GM19455 (cell line): ENCODE measurements at regions not wholly inside any gene's neighbourhood (a gene's known extent, or its start where the extent isn't known, plus 50 kb on each side); places are given as distances from the start of the nearest gene placed in this dataset.

Experiments used
- ATAC-seq: cut with Tn5 transposase; IDR thresholded peaks from one replicate; pipeline ENCODE4 v1.9.1; 2021; ENCODE audit not compliant: unreplicated experiment

- ATAC-seq, result no peak
Observed at GRCh38 chr6:144711661-144712060, 426.5 kb downstream of the UTRN start.

- ATAC-seq, result no peak
Observed at GRCh38 chr6:144712541-144712940, 427.4 kb downstream of the UTRN start.

- no peak for ATAC-seq
Observed at GRCh38 chr6:144714021-144714712, 429.0 kb downstream of the UTRN start.

GRCh38 chr6:144715344-144715743, 430.2 kb downstream of the UTRN start:
- ATAC-seq, result no peak

GRCh38 chr6:144718431-144718830, 433.3 kb downstream of the UTRN start:
- ATAC-seq, result no peak

- no peak for ATAC-seq
Observed at GRCh38 chr6:144721232-144721631, 436.1 kb downstream of the UTRN start.

- no peak for ATAC-seq
Observed at GRCh38 chr6:144722154-144722737, 437.1 kb downstream of the UTRN start.

- ATAC-seq, result no peak
Observed at GRCh38 chr6:144722925-144723324, 437.8 kb downstream of the UTRN start.

- ATAC-seq, result no peak
Observed at GRCh38 chr6:144723431-144723830, 438.3 kb downstream of the UTRN start.

- no peak for ATAC-seq
Observed at GRCh38 chr6:144724818-144725217, 439.7 kb downstream of the UTRN start.

- ATAC-seq, result peak; percentile 54
Observed at GRCh38 chr6:144725736-144726522, 440.8 kb downstream of the UTRN start.

- ATAC-seq, result no peak
Observed at GRCh38 chr6:144728804-144729203, 443.7 kb downstream of the UTRN start.

- peak; percentile 53 for ATAC-seq
Observed at GRCh38 chr6:144729502-144729901, 444.4 kb downstream of the UTRN start.

- ATAC-seq, result no peak
Observed at GRCh38 chr6:144730088-144730645, 445.0 kb downstream of the UTRN start.

GRCh38 chr6:144731229-144731628, 446.1 kb downstream of the UTRN start:
- ATAC-seq, result no peak

GRCh38 chr6:144736763-144737162, 451.6 kb downstream of the UTRN start:
- ATAC-seq, result no peak

GRCh38 chr6:144737998-144738397, 452.9 kb downstream of the UTRN start:
- no peak for ATAC-seq

- ATAC-seq, result no peak
Observed at GRCh38 chr6:144739873-144740272, 454.7 kb downstream of the UTRN start.

GRCh38 chr6:144741659-144742058, 456.5 kb downstream of the UTRN start:
- no peak for ATAC-seq

GRCh38 chr6:144742779-144743178, 457.6 kb downstream of the UTRN start:
- ATAC-seq, result no peak

- no peak for ATAC-seq
Observed at GRCh38 chr6:144744720-144745119, 459.6 kb downstream of the UTRN start.

- no peak for ATAC-seq
Observed at GRCh38 chr6:144745439-144745838, 460.3 kb downstream of the UTRN start.
